GM21529 (cell line): ENCODE measurements at regions not wholly inside any gene's neighbourhood (a gene's known extent, or its start where the extent isn't known, plus 50 kb on each side); places are given as distances from the start of the nearest gene placed in this dataset.
A peak's percentile ranks its signal among the peaks of the same experiment; 100 is the strongest.
"Not testable (repeated sequence)": the region's sequence is repeated elsewhere in the genome, so short reads cannot be mapped to it uniquely, and the experiment has no call there.

Source experiments
- ATAC-seq: cut with Tn5 transposase; IDR thresholded peaks from one replicate; pipeline ENCODE4 v1.9.1; 2021; ENCODE audit not compliant: unreplicated experiment

DNA sequence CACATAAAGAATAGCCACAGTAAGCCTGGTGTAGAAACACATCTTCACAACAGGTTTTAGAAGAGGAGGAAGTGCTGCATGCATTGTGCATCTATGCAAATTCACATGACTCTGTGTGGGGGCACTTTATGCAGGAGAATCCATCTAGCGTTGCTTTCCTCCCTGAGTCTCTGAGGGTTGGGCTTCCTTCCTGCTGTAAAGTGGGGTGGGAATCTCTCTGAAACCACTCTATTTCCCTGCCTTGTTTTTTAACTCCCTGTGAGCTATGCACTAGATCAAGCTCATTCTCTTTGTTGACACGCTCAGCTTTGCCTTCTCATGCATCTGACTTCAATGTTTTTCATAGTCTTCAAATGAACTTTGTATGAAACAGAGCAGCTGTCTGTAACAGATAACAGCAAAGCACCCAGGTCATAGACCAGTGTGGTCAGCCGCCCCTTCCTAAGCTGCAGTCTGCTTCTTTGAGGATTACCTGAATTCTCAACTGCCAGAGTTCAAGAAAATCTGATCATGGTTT, 102.7 kb upstream of the DPH5 start:
- peak; percentile 98 for ATAC-seq

GRCh38 chr1:101124405-101124804, 98.8 kb upstream of the DPH5 start:
- no peak for ATAC-seq

DNA sequence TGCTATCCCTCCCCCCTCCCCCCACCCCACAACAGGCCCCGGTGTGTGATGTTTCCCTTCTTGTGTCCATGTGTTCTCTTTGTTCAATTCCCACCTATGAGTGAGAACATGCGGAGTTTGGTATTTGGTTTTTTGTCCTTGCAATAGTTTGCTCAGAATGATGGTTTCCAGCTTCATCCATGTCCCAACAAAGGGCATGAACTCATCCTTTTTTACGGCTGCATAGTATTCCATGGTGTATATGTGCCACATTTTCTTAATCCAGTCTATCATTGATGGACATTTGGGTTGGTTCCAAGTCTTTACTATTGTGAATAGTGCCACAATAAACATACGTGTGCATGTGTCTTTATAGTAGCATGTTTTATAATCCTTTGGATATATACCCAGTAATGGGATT, 98.3 kb upstream of the DPH5 start:
- not testable (repeated sequence) for ATAC-seq

GRCh38 chr1:101122452-101123166, 97.0 kb upstream of the DPH5 start:
- peak; percentile 97 for ATAC-seq

- ATAC-seq = no peak
These were observed 96.4 kb upstream of the DPH5 start for GRCh38 chr1:101121975-101122374.

GRCh38 chr1:101121504-101121903, 95.9 kb upstream of the DPH5 start:
- no peak for ATAC-seq

DNA sequence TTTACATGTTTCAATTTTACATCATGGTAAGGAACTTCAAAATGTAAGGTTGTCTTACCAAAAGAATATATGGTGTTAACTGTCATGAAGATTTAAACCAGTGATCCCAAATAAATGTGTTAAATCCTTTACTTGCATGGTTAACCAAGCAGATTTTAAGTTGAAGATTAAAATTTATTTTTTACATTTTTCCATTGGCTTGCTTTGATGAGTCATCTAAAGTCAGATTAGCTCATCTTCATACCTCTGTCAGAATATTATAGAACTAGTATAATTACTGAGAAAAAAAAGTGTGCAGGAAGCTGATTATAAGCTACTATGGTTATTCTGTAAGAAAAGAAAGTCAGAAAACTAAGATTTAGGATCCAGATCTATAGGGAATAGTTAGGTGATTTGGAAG, 95.3 kb upstream of the DPH5 start:
- ATAC-seq = no peak

- no peak for ATAC-seq
These were observed 93.7 kb upstream of the DPH5 start for GRCh38 chr1:101119289-101119688.

DNA sequence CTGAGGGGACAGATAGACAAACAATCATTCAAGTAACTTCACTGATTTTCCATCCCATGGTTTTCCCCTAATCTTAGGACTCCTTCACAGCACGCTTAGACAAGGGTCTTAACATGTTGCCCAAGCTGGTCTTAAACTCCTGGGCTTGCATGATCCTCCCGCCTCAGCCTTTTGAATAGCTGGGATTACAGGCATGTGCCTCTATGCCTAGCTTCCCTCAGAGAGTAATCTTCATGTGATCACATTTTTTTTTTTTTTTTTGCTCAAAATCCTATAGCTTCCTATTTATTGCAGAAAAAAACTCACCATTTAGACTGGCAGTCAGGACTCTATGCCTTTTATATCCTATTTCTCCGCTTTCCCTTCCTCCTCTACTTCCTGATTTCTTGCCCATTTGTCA, 90.4 kb upstream of the DPH5 start:
- ATAC-seq = no peak

- ATAC-seq = no peak
These were observed 89.5 kb upstream of the DPH5 start for GRCh38 chr1:101115112-101115511.

GRCh38 chr1:101114128-101114527, 88.5 kb upstream of the DPH5 start:
- ATAC-seq = not testable (repeated sequence)

DNA sequence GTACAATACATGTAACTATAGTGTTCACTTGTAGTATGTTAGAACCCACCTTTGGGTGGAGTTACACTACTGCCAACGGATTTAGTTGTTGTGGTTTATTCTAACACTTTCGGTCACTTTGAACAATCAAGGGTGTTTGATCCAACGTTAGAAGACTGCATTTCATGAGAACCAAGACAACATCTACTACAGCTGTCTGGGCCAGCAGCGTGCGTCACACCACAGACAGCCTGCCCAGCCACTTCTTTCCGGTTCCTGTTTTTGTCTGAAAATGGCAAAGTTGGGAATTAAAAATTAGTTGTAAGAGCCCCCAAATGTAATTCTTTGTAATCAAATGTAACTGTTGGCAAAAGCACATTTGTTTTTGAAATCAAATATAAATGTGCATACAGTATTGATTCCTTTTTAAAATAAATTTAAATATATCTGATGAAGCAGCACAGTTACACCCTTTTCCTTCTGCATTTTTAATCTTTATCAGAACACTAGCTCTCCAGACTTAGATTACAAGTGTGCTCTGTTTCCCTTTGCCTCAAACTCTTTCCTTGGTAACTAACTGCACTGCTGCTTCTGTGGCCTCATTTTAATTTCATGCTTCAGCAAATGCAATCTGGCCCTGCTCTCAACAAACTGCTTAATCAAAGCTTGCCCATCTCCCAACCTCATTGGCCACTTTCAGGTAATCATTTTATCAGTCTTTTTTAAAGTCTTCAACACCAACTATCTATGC, 86.6 kb upstream of the DPH5 start:
- ATAC-seq = peak; percentile 97

GRCh38 chr1:101111461-101111860, 85.9 kb upstream of the DPH5 start:
- ATAC-seq = no peak

DNA sequence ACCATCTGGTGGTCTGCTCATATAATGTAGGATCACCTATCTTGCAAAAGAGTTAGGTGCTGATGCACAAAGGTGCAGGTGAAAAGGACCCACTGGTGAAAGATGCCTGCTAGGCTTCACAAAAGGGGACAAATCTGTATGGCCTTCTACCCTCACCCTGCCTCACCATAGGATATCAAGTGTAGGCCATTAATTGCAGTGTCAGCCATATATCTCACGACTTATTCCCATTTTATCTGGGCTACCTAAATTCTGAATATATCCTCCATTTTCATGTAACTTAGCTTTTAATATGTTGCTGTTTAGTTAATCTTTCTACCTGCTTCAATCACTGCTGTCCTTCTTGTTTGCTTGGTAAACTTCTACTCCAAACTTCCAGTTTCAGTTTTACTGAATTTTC, 84.2 kb upstream of the DPH5 start:
- ATAC-seq = no peak

GRCh38 chr1:101108111-101108500, 82.5 kb upstream of the DPH5 start:
- ATAC-seq = no peak

DNA sequence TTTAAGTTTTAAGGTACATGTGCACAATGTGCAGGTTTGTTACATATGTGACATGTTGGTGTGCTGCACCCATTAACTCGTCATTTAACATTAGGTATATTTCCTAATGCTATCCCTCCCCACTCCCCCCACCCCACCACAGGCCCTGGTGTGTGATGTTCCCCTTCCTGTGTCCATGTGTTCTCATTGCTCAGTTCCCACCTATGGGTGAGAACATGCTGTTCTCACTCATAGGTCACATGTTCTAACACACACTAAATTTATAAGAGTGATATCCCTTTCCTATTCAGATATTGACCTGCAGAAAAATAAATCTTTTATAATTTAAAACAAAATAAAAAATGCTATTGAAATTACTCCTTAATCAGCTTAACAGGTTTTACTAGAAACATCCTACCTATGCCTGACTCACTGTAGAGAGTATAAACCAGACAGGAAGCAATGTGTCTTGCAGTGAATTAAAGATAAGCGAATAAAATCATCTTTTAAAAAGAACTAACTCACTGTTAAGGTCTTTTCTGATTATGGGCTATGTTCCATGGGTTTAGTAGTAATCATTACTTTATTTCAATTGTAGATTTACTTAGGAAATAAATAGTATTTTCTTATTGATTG, 82.0 kb upstream of the DPH5 start:
- ATAC-seq = no peak

- ATAC-seq = no peak
These were observed 80.3 kb upstream of the DPH5 start for GRCh38 chr1:101105877-101106276.

- no peak for ATAC-seq
These were observed 77.0 kb upstream of the DPH5 start for GRCh38 chr1:101102426-101103156.

GRCh38 chr1:101101360-101101759, 75.8 kb upstream of the DPH5 start:
- ATAC-seq = no peak

GRCh38 chr1:101100674-101101073, 75.1 kb upstream of the DPH5 start:
- ATAC-seq = no peak

DNA sequence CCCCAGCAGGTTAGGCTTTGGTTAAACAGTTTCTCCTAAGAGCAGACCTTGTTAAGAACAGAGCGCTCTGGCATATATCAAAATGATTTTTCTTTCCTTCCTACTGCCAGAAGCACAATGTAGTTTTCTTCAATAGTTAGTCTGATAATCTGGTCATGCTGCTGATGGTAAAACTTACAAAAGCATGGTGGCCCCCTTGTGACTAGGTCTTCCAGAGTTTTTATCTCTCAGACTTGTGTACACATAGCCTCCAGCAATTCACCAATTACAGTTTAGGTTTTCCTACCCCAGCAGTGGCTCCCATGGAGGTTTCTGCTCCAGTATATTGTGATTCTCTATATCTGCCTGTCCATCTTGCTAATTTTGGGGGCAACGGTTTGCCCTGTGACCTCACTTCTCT, 73.3 kb upstream of the DPH5 start:
- ATAC-seq = no peak
